HUES48 (cell line): ENCODE measurements at regions not wholly inside any gene's neighbourhood (a gene's known extent, or its start where the extent isn't known, plus 50 kb on each side); places are given as distances from the start of the nearest gene placed in this dataset.

Experiments
- H3K27ac ChIP-seq: one replicate; pipeline ENCODE4 v1.7.0; 2013; ENCODE audit warnings: low read depth, low read length, inconsistent platforms
- H3K27me3 ChIP-seq: 2 replicates; pipeline ENCODE4 v1.6.1; 2013; ENCODE audit warnings: mild to moderate bottlenecking, low read length; ENCODE audit not compliant: control insufficient read depth, insufficient read depth
- H3K36me3 ChIP-seq: 2 replicates; pipeline ENCODE4 v1.6.1; 2013; ENCODE audit warnings: low read length; ENCODE audit not compliant: control insufficient read depth, insufficient read depth
- H3K4me1 ChIP-seq: 2 replicates; pipeline ENCODE4 v1.6.1; 2013; ENCODE audit warnings: mild to moderate bottlenecking, low read length; ENCODE audit not compliant: control insufficient read depth, insufficient read depth
- H3K4me3 ChIP-seq: 2 replicates; pipeline ENCODE4 v1.5.1; 2013; ENCODE audit warnings: mild to moderate bottlenecking, low read depth, low read length
- H3K9ac ChIP-seq: 2 replicates; pipeline ENCODE4 v1.6.1; 2013; ENCODE audit warnings: mild to moderate bottlenecking, low read depth, low read length, moderate library complexity
- H3K9me3 ChIP-seq: 2 replicates; pipeline ENCODE4 v1.6.1; 2013; ENCODE audit warnings: low read length; ENCODE audit not compliant: control insufficient read depth, insufficient read depth

GRCh38 chr15:23850666-23851065 is 163.6 kb upstream of the NDN start:
- H3K4me3 ChIP-seq: no peak overlapping the region
- H3K4me1 ChIP-seq: no peaks in the 10 kb centered on the region
- H3K27me3 ChIP-seq: no peaks in the 10 kb centered on the region
- H3K36me3 ChIP-seq: no peaks in the 10 kb centered on the region
- H3K9ac ChIP-seq: no peak overlapping the region
- H3K9me3 ChIP-seq: peaks cover 48% of the 10 kb centered on the region
- H3K27ac ChIP-seq: no peak overlapping the region

- Histone ChIP-seq H3K27me3 (no peaks in the 10 kb centered on the region), H3K27ac (no peak overlapping the region), H3K4me3 (no peak overlapping the region), H3K4me1 (no peaks in the 10 kb centered on the region), H3K9me3 (peaks cover 53% of the 10 kb centered on the region), H3K36me3 (no peaks in the 10 kb centered on the region), H3K9ac (no peak overlapping the region)
These were observed 164.8 kb upstream of the NDN start for GRCh38 chr15:23851921-23852320.

- Histone ChIP-seq H3K27me3 (no peaks in the 10 kb centered on the region), H3K4me3 (no peak overlapping the region), H3K9me3 (peaks cover 51% of the 10 kb centered on the region), H3K27ac (no peak overlapping the region), H3K9ac (no peak overlapping the region), H3K4me1 (no peaks in the 10 kb centered on the region), H3K36me3 (no peaks in the 10 kb centered on the region)
These were observed 166.2 kb upstream of the NDN start for GRCh38 chr15:23853286-23853685.

GRCh38 chr15:23854203-23854911 is 167.3 kb upstream of the NDN start:
- Histone ChIP-seq H3K4me3 (no peak overlapping the region), H3K27me3 (no peaks in the 10 kb centered on the region), H3K9ac (no peak overlapping the region), H3K27ac (no peak overlapping the region), H3K9me3 (peaks cover 49% of the 10 kb centered on the region), H3K4me1 (no peaks in the 10 kb centered on the region), H3K36me3 (no peaks in the 10 kb centered on the region)

GRCh38 chr15:23854912-23855659 is 168.0 kb upstream of the NDN start:
- Histone ChIP-seq H3K9ac (no peak overlapping the region), H3K27me3 (no peaks in the 10 kb centered on the region), H3K27ac (no peak overlapping the region), H3K9me3 (peaks cover 47% of the 10 kb centered on the region), H3K36me3 (no peaks in the 10 kb centered on the region), H3K4me1 (no peaks in the 10 kb centered on the region), H3K4me3 (no peak overlapping the region)

- Histone ChIP-seq H3K9ac (no peak overlapping the region), H3K4me1 (no peaks in the 10 kb centered on the region), H3K4me3 (no peak overlapping the region), H3K9me3 (peaks cover 44% of the 10 kb centered on the region), H3K27me3 (no peaks in the 10 kb centered on the region), H3K36me3 (no peaks in the 10 kb centered on the region), H3K27ac (no peak overlapping the region)
These were observed 168.8 kb upstream of the NDN start for GRCh38 chr15:23855947-23856346.

- peaks cover 36% of the 10 kb centered on the region for H3K9me3 ChIP-seq
- no peaks in the 10 kb centered on the region for H3K4me1 ChIP-seq
- no peak overlapping the region for H3K27ac ChIP-seq
- no peaks in the 10 kb centered on the region for H3K36me3 ChIP-seq
- H3K9ac ChIP-seq: no peak overlapping the region
- peak overlapping the region; percentile 54; the same call in 1 of the 2 replicates for H3K4me3 ChIP-seq
- no peaks in the 10 kb centered on the region for H3K27me3 ChIP-seq
These were observed 170.0 kb upstream of the NDN start for GRCh38 chr15:23857028-23857641.

GRCh38 chr15:23859008-23859407 is 171.9 kb upstream of the NDN start:
- H3K9me3 ChIP-seq: peaks cover 31% of the 10 kb centered on the region
- H3K36me3 ChIP-seq: no peaks in the 10 kb centered on the region
- H3K4me1 ChIP-seq: no peaks in the 10 kb centered on the region
- H3K27me3 ChIP-seq: no peaks in the 10 kb centered on the region
- H3K27ac ChIP-seq: no peak overlapping the region
- H3K9ac ChIP-seq: no peak overlapping the region
- H3K4me3 ChIP-seq: no peak overlapping the region

- Histone ChIP-seq H3K36me3 (no peaks in the 10 kb centered on the region), H3K4me3 (0 out of 2 replicates have a peak overlapping the region, but pooled peaks have one; percentile 37), H3K9me3 (peaks cover 32% of the 10 kb centered on the region), H3K27ac (no peak overlapping the region), H3K27me3 (no peaks in the 10 kb centered on the region), H3K9ac (no peak overlapping the region), H3K4me1 (no peaks in the 10 kb centered on the region)
These were observed 173.5 kb upstream of the NDN start for GRCh38 chr15:23860290-23861245.

- H3K4me3 ChIP-seq: no peak overlapping the region
- H3K9ac ChIP-seq: no peak overlapping the region
- no peaks in the 10 kb centered on the region for H3K4me1 ChIP-seq
- no peaks in the 10 kb centered on the region for H3K36me3 ChIP-seq
- H3K27ac ChIP-seq: no peak overlapping the region
- H3K27me3 ChIP-seq: no peaks in the 10 kb centered on the region
- peaks cover 34% of the 10 kb centered on the region for H3K9me3 ChIP-seq
These were observed 179.7 kb upstream of the NDN start for GRCh38 chr15:23866832-23867231.
